ENCODE measurements at regions not wholly inside any gene's neighbourhood (a gene's known extent, or its start where the extent isn't known, plus 50 kb on each side); places are given as distances from the start of the nearest gene placed in this dataset.

GRCh38 chr12:94062796-94063635 is 85.4 kb upstream of the PLXNC1 start:
- DNase-seq (ENCODE audit: low read depth) = no peak

- DNase-seq (ENCODE audit: low read depth) = no peak
Measured at GRCh38 chr12:94070520-94070919, 77.9 kb upstream of the PLXNC1 start.

- no peak for DNase-seq (ENCODE audit: low read depth)
Measured at GRCh38 chr12:94071258-94071657, 77.1 kb upstream of the PLXNC1 start.

- DNase-seq (ENCODE audit: low read depth) = no peak
Measured at GRCh38 chr12:94073441-94074051, 74.8 kb upstream of the PLXNC1 start.

- DNase-seq (ENCODE audit: low read depth) = no peak
Measured at GRCh38 chr12:94074216-94074979, 74.0 kb upstream of the PLXNC1 start.

GRCh38 chr12:94074980-94075629 is 73.3 kb upstream of the PLXNC1 start:
- no peak for DNase-seq (ENCODE audit: low read depth)

- no peak for DNase-seq (ENCODE audit: low read depth)
Measured at GRCh38 chr12:94077209-94077608, 71.2 kb upstream of the PLXNC1 start.

- no peak for DNase-seq (ENCODE audit: low read depth)
Measured at GRCh38 chr12:94078138-94078723, 70.1 kb upstream of the PLXNC1 start.

GRCh38 chr12:94078736-94079509 is 69.5 kb upstream of the PLXNC1 start:
- DNase-seq (ENCODE audit: low read depth) = no peak

GRCh38 chr12:94079566-94080340 is 68.6 kb upstream of the PLXNC1 start:
- no peak for DNase-seq (ENCODE audit: low read depth)

- no peak for DNase-seq (ENCODE audit: low read depth)
Measured at GRCh38 chr12:94080341-94081009, 67.9 kb upstream of the PLXNC1 start.

- DNase-seq (ENCODE audit: low read depth) = no peak
Measured at GRCh38 chr12:94082690-94083089, 65.7 kb upstream of the PLXNC1 start.

- DNase-seq (ENCODE audit: low read depth) = no peak
Measured at GRCh38 chr12:94089891-94090290, 58.5 kb upstream of the PLXNC1 start.

- DNase-seq (ENCODE audit: low read depth) = no peak
Measured at GRCh38 chr12:94091624-94092023, 56.8 kb upstream of the PLXNC1 start.

GRCh38 chr12:94092516-94093241 is 55.7 kb upstream of the PLXNC1 start:
- no peak for DNase-seq (ENCODE audit: low read depth)

GRCh38 chr12:94094700-94095099 is 53.7 kb upstream of the PLXNC1 start:
- DNase-seq (ENCODE audit: low read depth) = no peak

- no peak for DNase-seq (ENCODE audit: low read depth)
Measured at GRCh38 chr12:94095618-94096017, 52.8 kb upstream of the PLXNC1 start.

GRCh38 chr12:94098466-94098865 is 49.9 kb upstream of the PLXNC1 start:
- DNase-seq (ENCODE audit: low read depth) = no peak
